ENCODE measurements at regions not wholly inside any gene's neighbourhood (a gene's known extent, or its start where the extent isn't known, plus 50 kb on each side); places are given as distances from the start of the nearest gene placed in this dataset.
"Not testable (repeated sequence)": the region's sequence is repeated elsewhere in the genome, so short reads cannot be mapped to it uniquely, and the experiment has no call there.

DNA sequence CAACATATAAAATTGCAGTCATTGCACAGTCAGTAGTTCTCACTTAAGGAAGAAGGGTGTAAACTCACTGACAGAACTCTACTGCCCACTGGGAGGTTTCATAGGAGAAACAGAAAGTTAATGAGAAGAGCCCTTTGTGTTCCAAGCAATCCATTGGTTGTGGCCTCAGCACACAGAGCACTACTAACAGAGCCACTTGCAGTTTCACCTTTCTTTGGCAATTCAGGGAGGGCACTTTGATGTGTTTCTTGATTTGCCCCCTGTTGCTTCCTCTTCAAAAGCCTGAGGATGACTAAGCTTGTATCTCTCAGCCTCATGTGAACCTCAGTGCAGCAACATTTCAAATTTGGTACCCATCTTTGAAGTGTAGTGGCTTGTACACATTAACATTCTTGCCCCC, 409.4 kb downstream of the DMRTA1 start:
- DNase-seq: no peak

DNA sequence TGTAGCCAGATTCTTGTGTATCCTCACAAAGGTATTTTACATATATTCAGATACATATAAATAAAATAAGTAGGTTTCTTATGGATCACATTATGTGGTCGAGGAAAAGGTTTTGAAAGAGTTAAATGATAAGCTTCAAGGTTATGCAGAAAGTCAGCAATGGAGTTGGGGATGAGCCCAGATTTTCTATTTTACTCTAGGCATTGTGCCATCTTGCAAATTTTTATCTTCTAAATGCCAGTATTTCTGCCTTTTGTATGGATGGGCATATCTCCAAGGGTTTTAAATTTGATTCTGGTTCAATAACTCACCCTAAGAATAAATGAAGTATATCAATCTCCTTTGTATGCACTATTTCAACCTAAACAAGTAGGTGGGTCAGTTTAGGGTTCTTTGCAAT, 410.7 kb downstream of the DMRTA1 start:
- DNase-seq: no peak

DNA sequence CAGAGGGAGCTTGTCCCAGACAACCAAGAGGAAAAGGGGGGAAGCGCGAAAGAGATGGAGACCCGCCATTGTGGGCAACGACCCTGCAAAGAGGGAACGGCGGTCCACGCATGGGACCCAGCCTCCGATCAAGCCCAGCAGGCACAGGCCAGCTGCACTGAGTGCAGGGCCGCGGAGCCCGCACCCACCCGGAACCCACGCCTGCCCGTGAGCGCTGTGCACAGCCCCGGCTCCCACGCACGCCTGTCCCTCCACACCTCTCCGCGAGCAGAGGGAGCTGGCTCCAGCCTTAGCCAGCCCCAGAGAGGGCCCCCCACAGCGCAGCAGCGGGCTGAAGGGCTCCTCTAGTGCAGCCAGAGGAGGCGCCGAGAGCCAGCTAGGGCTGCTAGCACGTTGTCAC, 416.5 kb downstream of the DMRTA1 start:
- DNase-seq: no peak

DNA sequence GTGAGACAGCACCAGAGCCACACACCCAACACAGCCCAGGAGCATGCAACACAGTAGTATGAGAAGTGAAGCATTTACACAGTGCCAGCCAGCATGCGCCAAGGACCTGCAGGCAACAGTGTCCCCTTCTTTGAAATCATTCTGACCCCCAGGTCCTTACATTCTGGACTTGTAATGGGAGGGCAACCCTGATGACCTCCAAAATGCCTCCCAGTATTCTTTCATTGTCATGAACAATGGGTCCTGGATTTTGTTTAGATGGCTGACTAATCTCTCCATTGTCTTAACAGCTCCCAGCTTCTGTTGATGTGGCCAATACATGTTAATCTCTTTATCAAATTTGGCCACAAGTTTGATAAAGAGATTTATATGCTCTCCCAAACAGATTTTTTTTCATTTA, 417.1 kb downstream of the DMRTA1 start:
- DNase-seq: no peak

DNA sequence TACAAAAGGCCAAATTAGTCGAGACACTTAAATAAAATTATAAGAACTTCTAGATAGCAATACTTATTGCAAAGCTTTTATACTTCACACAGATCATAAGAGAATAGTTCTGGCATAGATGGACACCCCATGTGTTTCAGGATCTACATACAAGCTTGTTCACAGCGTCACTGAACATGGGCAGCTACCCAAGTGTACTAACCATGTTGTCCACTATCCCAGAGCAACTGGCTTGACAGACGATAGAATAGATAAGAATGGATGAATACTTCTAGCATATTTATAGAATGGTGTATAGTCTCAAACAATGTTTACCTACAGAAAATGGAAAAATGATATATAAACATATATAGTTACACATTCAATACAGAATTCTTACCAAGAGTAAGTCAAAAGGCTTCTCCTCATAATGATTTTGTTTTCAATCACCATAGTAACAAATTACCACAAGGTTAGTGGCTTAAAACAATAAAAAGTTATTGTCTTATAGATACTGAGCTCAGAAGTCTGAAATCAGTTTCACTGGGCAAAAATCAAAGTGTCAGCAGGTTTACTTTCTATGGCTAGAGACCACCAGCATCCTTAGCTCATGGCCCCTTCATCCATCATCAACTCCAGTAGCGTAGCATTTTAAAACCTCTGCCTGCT, 446.7 kb downstream of the DMRTA1 start:
- no peak for DNase-seq

DNA sequence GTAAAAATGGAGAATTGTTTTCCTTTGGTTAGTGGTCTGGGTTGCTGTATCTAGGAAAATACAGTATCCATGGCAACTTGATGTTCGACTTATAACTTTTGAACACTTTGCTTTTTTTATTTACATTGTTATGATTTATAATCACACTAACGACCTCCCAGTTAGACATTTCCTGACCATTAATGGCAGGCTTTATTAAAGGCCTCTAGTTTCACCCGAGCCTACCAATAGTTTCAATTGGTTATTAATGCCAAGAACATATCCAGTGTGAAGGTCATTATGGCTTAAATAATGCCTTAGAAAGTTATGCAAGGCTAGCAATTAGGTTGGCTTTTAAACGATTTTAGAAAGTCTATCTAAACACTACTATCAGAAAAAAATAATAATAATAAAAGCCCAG, 452.0 kb downstream of the DMRTA1 start:
- no peak for DNase-seq

DNA sequence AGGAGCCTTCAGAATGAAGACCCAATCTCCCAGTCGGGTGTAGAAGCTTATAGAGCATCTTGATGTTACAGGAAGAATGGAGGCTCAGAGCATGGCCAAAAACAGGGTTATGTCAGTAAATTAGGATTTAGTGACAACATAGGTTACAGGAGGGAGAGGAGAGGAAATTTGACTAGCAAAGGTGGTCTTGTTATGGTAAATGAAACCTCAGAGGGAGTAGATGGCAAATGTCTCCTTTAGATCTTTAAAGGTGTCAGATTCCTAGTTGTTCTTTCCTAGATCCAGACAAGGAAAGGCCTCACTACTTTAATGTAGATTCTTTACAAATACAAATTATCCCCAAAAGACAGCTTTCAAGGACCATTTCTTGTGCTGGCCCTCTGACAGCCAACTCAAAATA, 465.0 kb downstream of the DMRTA1 start:
- no peak for DNase-seq

DNA sequence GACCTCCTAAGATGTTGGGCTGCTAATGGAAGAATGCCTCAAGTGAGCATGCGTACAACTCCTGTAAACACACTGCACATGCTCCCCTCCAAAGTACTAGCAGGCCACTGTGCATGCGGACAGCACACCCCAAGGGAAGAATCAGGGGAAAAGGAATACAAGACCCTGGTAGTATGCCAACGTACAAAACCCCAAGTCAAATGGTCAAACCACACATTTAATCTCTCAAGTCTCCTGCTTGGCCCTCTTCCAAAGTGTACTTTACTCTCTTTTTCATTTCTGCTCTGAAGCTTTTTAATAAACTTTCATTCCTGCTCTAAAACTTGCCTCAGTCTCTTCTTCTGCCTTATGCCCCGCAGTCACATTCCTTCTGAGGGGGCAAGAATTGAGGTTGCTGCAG, 466.4 kb downstream of the DMRTA1 start:
- no peak for DNase-seq

DNA sequence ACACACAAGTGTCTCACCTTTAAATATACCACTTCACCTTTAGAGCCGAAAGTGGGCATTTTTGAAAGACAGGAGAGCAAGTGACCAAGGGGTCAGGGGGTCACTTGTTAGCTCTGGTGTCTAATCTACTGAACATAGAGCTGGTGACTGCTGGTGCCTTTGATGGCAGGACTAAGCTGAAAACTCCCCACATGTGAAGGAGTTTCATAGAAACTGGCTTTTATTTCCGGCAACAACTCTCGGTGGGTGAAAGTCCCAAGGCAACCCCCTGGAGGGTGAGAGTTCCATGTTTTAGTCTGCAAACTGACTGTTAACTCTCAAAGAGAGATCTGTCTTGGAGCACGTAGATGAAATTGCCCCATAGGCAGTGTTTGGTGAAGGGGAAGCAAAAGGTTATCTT, 466.9 kb downstream of the DMRTA1 start:
- no peak for DNase-seq

DNA sequence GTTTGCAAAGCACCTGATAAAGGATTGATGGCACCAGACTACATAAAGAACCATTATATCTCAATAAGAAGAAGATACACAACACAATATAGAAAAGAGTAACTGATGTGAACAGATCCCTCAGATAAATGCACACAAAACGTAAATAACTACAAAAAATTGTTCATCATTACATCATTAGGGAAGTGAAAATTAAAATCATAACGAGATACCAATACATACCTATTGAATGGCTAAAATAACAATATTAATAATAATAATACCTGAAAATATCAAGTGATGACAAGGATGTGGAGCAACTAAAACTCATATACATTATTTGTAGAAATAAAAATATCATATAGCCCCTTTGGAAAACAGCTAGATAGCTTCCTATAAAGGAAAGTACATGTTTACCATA, 469.5 kb downstream of the DMRTA1 start:
- no peak for DNase-seq

DNA sequence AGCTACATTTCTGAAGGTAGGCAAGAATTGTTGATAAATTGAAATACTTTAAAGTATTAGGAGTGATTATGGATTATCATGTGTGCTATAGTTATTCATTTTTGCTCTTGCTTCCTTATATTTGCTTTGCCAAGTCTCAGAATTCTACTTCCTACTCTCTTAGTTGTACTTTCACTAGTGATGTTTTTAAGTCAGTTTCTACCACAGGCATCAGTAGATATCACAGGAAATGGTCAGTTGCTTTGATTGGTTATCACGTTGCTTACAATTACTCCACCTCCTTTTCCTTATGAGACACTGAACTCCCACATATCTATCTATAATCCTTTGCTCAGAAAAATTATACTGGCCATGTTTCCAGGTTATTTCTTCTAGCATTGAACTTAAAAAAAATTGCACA, 472.8 kb downstream of the DMRTA1 start:
- DNase-seq: no peak

DNA sequence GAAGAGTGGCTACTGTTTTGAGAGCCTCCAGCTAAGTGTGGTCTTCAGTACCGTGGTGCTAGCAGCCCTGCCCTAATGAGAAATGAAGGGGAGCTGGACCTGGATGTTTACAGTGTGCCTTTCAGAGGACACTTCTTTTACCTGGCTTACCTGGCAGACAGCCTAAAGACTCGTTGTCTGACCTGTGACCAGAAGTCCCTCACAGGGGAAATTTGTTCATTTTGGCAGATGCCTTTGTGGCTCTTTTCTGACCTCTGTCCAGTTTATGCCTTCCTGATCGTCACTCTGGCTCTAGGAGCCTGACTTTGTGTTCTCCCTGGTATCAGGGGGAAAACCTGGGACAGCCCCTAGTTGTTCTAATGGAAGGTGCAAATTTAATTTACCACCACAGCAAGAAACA, 475.1 kb downstream of the DMRTA1 start:
- no peak for DNase-seq

DNA sequence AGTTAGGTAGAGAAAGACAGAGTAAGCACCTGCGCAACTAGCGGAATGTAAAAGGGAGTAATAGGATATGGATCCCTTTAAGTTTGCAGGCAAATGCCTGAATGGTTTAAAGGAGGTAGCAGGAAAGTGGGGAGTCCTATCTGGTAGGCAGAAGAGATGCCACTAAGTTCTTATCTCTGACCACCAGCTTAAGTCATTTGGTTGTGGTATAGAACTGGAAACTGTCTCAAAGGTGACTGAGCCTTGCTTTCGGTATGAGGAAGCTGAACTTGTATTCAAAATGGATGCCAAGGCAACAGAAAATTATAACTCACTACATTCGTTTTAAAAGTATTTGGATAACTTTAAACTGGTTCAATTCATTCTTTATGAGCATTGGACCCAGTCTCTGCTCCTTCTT, 475.6 kb downstream of the DMRTA1 start:
- DNase-seq: no peak

DNA sequence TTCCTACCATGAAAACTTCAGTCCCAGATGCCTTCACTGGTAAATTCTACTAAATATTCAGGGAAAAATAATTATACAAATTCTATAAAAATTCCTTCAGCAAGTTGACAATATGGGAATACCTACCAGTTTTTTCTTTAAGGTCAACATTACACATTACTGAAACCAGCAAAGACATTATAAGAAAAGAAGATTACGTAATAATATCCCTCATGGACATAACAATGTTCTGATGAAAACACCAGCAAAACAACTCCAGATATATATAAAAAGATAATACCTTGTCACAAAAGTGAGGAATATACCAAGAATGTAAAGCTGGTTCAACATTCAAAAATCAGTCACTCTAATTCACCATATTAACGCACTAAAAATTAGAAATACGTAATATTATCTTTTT, 507.9 kb downstream of the DMRTA1 start:
- no peak for DNase-seq

DNA sequence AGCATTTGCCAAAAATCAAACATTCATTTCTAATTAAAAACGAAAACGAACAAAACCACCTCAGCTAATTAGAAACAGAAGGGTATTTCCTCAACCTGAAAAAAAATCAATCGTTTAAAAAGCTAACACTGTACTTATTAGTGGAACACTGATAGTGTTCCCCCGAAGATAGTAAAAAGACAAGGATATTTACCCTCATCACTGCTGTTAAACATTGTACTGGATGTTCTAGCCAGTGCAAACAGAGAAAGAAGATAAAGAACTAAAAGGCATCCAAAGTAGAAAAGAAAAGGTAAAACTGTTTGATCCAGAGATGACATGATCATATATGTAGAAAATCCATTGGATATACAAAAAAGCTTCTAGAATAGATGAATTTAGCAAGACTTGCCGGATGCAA, 508.3 kb downstream of the DMRTA1 start:
- no peak for DNase-seq

DNA sequence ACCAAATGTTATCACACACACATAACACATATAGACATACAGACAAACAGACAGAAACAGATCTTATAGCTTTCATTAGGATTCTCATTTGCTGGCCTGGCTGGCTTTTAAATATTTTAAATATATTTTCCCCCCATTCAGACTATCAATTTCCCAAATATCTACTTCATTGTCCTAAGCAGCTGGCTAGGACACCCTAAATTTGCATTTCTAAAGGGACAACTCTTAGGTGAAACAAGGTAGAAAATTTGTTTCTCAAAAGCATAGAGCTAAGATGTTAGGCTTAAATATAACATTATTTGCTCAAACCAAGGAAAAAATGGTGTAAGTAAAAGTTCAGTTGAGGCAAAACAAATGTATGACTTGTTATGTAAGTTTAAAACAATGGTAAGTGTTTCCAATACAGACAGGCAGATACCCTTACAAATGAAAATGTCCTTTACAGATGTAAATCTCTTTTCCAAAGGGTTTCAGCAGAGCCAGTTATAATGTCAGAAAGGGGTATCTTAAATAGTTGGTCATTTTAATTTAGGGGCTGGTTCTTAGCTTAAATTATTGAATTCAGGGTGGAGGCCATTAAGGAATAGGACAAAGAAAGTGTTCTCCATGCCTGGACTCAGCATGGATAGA, 522.8 kb downstream of the DMRTA1 start:
- DNase-seq: no peak

DNA sequence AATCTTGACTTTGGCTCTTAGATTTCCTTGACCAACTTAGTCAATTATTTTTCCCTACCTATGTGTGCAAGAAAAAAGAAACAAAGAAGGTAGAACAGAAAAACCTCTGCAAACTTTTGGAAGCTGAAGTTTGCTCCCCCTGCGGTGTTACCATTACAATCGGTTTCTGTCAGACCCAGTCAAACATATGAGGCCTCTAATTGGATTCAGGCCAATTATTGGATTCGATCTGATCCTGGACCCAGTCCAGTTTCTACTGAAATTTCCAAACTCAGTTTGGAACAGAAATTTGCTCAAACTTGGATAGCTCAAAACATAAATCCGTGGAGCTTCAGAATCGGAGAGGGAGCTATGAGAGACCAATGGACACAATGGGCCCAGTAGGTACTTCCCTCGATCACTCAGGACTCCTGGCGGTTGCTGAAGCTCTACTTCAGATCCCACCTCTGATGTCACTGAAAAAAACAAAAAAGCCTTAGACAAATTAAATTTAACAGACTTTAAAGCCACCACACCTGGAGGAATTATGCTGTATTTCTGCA, 523.9 kb downstream of the DMRTA1 start:
- DNase-seq: no peak

DNA sequence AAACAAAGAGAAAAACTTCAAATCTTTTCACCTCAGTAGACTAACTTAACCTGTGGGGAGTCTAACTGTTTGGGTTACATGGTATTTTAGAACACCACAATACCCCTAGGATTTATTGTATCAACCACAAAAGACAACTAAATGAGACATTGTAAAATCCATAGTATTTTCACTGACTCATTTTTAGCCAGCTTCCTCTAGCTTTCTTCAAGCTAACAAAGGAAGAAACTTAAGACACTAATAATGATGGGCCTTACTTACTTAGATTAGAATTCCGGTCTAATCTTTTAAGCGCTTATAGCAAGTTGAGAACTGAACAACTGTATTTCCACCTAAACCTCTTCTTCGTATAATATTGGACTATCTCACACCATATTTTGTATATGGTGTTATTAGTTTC, 529.3 kb downstream of the DMRTA1 start:
- no peak for DNase-seq

DNA sequence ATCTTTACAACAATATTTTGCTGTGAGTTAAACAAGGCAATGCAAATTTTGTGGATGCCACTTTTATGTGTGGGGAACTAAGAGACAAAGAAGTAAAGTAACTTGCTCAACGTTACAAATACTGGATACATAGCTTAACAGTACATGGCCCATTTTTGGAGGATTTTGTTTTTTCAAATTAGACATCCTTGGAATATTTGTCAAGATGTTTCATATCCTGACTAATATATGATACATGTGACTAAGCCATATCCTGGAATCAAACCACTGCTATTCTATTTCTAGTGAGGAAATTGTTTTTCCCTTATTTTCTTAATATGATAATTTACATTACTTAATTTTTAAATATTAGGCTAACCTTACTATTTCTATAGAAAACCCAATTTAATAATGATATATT, 529.8 kb downstream of the DMRTA1 start:
- no peak for DNase-seq

DNA sequence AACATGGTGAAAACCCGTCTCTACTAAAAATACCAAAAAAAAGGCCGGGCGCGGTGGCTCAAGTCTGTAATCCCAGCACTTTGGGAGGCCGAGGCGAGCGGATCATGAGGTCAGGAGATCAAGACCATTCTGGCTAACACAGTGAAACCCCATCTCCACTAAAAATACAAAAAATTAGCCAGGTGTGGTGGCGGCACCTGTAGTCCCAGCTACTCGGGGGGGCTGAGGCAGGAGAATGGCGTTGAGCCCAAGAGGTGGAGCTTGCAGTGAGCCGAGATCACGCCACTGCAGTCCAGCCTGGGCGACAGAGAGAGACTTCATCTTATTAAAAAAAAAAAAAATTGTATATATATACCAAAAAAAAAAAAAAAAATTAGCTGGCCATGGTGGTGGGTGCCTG, 533.8 kb downstream of the DMRTA1 start:
- not testable (repeated sequence) for DNase-seq

DNA sequence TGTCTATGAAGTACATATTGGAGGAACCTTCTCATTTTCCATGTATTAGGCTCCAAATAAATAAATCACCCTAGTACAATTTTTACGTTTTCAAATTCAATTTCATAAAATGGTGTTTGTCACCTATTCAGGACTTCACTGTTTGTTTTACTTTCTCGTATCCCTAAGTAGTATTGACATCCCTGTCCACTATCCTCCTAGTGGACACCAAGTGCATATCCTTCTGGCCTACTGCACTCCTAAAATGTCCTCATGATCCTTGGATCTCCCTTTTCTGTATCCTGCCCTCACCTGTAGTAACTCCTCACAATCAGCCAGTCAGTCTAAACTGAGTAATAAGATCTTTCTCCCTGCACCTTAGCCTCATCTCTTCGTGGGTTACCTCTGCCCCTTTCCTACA, 539.9 kb downstream of the DMRTA1 start:
- no peak for DNase-seq

DNA sequence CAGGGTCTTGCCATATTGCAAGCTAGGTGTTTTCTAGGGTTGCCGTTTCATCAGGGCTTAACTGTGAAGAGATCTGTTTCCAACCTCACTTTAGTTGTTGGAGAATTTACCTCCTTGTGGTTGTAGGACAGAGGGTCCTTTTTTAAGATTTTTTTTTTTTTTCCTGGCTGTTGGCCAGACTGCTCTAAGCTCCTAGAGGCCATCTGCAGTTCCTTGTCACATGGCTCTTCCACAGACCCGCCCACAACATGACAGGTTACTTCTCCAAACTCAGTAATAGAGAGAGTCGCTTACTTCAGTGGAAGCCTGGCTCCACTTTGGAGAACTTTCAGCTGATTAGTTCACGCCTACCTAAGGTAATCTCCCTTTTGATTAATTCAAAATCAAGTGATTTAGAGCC, 543.7 kb downstream of the DMRTA1 start:
- DNase-seq: no peak

DNA sequence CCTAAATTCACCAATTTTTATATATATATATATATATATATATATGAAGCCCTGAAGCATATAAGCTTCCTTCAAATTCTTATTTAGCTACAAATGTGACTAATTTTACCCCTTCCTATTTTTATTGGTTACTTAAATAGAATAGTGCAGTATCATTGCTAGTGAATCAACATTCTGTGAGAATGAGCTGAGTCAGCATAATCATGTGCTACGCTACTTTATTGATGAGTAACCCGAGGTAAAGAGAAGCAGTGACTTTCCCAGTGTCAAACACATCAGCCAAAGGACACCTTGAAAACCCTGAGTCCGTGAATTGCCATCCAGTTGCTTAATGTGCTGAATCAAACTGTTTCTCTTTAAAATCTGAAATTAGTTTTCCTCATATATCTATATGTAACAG, 546.2 kb downstream of the DMRTA1 start:
- no peak for DNase-seq

DNA sequence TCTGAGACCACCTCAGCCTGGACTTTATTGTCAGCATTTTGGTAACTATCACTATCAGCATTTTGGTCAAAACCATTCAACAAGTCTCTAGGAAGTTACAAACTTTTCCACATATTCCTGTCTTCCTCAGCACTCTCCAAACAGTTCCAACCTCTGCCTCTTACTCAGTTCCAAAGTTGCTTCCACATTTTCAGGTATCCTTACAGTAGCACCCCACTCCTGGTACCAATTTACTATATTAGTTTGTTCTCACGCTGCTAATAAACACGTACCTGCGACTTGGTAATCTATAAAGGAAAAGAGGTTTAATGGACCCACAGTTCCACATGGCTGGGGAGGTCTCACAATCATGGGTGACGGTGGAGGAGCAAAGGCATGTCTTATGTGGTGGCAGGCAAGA, 551.3 kb downstream of the DMRTA1 start:
- no peak for DNase-seq

DNA sequence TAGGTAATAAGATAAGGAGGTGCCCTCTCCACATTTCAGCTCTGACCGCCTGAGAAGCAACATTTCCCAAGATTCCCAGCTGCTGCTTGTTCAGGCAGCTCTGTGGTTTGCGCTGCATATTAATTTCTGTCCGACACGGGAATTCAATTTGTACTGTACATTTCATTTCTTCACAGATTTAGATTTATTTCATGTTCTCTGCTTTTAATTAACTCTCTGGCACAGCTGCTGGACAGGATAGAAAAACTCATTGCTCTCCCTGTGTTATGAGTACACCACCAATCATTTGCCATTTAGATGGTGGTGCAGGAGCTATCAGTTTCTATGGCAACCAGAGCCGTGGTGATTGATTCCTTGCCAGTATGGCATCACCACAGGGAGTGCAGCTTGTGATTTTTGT, 558.5 kb downstream of the DMRTA1 start:
- no peak for DNase-seq
